ENCODE measurements at regions not wholly inside any gene's neighbourhood (a gene's known extent, or its start where the extent isn't known, plus 50 kb on each side); places are given as distances from the start of the nearest gene placed in this dataset.
"Not testable (repeated sequence)": the region's sequence is repeated elsewhere in the genome, so short reads cannot be mapped to it uniquely, and the experiment has no call there.

DNA sequence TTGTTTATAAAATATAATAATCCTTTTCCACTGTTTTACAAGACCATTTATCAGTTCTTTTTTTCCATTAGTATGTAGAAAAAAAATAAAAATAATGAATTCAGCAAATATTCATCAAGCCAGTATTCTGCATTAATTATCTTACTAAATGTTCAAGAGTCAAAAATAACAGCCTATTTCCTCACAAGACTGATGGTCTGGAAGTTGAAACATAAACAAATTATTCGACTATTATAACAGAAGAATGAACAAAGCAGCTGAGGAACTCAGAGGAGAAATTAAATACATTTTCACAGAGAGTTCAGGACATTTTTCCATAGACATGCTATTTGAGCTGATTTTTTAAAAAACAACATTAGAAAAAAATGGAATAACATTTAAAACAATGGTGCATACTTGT, 2594.8 kb downstream of the ARAP2 start:
- no peak for DNase-seq (ENCODE audit: low spot score)

DNA sequence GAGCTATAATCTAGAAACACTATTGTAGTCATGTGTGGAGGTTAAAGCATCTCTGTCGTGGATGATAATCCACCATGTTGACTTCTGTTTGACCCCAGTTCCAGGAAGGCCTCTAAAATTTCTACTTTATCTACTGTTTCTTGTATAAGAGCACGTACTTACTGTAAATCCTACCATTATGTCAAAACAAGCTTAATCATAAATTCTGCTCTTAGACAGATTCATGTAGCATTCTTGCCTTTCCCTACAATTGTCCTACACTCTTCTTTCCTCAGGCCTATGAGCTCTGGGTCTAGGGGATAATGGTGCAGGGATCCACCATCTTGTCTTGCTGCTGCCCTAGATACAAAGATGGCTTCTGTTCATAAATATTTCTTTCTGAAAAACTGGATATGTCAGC, 2594.3 kb downstream of the ARAP2 start:
- no peak for DNase-seq (ENCODE audit: low spot score)

DNA sequence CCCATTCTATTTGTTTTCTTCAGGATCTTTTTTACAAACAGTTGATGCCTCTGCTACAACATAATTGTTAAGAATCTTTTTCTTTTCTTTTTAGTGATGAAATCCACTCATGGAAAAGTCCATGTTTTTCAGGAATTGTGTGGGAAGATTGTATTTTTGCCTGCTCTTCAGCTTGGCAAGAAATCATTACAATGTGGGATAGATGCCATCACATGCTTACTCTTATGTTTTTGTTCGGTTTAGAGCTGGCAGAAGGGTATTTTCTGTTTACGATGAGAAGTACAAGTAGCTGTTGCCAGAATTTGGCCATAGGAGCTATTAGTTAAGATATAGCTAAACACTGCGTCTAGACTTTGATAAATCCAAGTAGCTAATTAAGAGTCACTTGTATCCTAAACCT, 2585.3 kb downstream of the ARAP2 start:
- no peak for DNase-seq (ENCODE audit: low spot score)

DNA sequence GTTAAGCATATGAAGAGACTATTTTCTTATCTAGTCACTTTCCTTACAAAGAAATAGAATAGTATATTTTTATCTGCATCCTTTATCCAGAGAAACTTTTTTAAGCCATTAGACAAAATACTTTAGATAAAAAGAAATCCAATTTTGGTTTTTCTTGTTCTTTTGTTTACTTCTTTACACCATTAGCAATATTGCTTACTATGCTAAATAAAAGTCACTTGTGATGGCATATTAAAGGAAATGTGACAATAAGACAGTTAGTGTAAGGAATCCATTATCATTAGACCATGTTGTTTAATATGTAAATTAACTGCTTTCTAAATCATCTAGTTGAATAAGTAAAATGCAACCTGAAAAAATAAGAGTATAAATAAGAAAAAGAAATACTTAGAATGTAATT, 2582.7 kb downstream of the ARAP2 start:
- no peak for DNase-seq (ENCODE audit: low spot score)

DNA sequence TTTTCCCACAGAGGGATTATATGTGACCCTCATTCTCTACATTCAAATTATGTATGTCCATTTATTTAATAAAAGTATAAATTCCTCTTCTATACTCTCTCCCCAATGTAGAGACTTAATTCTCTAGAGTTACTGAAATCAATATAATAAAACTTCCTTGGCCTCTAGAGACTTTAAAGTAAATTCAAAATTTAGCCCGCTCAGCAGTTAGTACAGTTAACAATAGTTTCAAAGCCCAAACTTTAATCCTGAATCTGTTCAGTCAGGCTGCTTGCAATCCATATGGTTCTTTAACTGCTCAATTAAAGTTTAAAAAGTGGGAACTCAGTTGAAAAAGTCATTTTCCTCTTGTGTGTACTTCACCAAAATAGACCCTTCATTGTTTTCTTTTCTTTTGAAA, 2558.4 kb downstream of the ARAP2 start:
- DNase-seq (ENCODE audit: low spot score) = no peak

- no peak for DNase-seq (ENCODE audit: low spot score)
Measured at GRCh38 chr4:33696041-33696440, 2548.3 kb downstream of the ARAP2 start.

- DNase-seq (ENCODE audit: low spot score) = no peak
Measured at GRCh38 chr4:33696586-33696985, 2547.7 kb downstream of the ARAP2 start.

DNA sequence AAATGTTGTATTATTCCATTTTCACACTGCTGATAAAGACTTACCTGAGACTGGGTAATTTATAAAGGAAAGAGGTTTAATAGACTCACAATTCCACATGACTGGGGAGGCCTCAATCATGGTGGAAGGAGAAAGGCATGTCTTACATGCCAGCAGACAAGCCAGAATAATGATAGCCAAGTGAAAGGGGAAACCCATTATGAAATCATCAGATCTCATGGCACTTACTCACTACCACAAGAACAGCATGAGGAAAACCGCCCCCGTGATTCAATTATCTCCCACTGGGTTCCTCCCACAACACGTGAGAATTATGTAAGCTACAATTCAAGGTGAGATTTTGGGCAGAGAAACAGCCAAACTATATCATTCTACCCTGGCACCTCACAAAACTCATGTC, 2535.1 kb downstream of the ARAP2 start:
- DNase-seq (ENCODE audit: low spot score) = no peak

DNA sequence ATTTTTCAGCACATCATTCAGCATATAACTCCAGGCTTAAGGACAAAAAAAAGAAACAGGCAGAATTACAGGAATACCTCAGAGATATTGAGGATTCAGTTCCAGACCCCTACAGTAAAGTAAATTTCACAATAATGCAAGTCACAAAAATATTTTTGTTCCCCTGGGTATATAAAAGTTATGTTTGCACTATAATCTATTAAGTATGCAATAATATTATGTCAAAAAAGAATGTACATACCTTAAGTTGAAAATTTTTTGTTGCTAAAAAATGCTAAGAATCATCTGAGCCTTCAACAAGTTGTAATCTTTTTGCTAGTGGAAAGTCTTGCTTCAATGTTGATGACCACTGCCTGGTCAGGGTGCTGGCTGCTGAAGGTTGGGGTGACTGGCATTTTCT, 2532.5 kb downstream of the ARAP2 start:
- no peak for DNase-seq (ENCODE audit: low spot score)

DNA sequence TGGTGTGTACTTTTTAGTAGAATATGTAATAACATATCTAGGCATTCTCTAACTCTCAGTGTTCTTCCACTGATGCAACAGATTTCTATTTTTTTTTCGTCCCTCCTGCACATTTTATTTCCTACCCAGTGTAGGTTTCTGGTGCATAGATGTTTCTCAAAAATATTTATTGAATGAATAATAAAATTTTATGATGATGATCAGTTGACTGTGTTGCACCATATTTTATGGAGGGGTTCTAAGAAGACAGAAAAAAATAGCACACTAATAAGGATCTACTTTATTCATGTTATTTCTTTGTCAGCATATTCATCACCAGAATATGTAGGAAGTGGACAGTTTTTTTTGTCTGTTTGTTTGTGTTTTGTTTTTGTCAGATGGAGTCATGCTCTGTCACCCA, 2529.3 kb downstream of the ARAP2 start:
- DNase-seq (ENCODE audit: low spot score) = no peak

- DNase-seq (ENCODE audit: low spot score) = no peak
Measured at GRCh38 chr4:33715841-33716395, 2528.4 kb downstream of the ARAP2 start.

DNA sequence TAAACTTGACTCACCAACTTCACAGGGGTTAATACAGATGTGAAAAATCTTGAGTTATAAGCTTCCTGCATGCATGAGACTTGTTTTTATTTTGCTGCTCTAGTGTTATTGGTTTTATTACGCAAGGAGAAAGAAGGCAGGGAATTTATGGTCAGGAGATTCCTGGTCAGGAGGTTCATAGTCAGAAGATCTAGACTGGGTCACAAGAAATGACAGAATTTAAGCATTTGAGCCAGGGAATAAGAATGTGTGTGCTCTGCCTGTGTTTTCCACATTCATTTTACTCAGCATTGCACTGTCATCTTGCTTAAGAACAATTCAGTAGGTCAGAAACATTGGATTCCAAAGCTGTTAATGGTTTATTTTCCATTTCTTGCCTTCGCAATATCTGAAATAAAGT, 2522.1 kb downstream of the ARAP2 start:
- DNase-seq (ENCODE audit: low spot score) = no peak

GRCh38 chr4:33722800-33723516, 2521.4 kb downstream of the ARAP2 start:
- no peak for DNase-seq (ENCODE audit: low spot score)

DNA sequence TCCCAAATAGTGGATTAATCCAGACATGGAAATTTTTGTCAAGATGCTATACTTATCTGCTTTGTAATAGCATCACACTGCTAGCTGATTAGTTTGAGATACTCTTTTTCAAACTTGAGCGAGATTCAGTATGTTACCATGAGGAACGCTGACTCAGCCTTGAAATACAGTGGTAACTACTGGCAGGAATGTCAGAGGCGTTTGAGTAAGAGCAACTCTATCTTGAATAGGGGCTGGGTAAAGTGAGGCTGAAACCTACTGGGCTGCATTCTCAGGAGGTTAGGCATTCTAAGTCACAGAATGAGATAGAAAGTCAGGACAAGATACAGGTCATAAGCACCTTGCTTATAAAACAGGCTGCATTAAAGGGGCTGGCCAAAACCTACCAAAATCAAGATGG, 2519.6 kb downstream of the ARAP2 start:
- DNase-seq (ENCODE audit: low spot score) = no peak

GRCh38 chr4:33725861-33726260, 2518.5 kb downstream of the ARAP2 start:
- DNase-seq (ENCODE audit: low spot score) = no peak

- DNase-seq (ENCODE audit: low spot score) = no peak
Measured at GRCh38 chr4:33737726-33738125, 2506.6 kb downstream of the ARAP2 start.

- no peak for DNase-seq (ENCODE audit: low spot score)
Measured at GRCh38 chr4:33739884-33740632, 2504.3 kb downstream of the ARAP2 start.

- DNase-seq (ENCODE audit: low spot score) = not testable (repeated sequence)
Measured at GRCh38 chr4:33740871-33741270, 2503.4 kb downstream of the ARAP2 start.

- no peak for DNase-seq (ENCODE audit: low spot score)
Measured at GRCh38 chr4:33746979-33747378, 2497.3 kb downstream of the ARAP2 start.

GRCh38 chr4:33751050-33751449, 2493.3 kb downstream of the ARAP2 start:
- DNase-seq (ENCODE audit: low spot score) = no peak

DNA sequence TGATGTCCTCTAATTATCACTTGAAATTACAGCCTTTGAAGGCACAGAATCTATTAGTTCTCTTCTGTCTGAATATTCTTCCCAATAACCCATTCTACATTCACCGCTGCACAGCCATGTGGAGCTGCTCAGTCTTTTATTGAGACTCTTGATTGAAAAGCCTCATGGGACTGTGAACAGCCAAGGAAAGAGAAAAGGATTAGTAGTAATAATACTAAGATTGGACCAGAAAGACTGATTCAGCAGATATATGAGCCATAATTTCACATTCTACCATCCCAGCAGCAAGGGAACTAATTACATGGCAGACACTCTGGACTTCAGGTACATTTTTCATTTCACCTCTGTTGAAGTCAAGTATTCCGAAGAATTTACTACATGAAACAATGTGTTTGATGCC, 2471.7 kb downstream of the ARAP2 start:
- DNase-seq (ENCODE audit: low spot score) = no peak

DNA sequence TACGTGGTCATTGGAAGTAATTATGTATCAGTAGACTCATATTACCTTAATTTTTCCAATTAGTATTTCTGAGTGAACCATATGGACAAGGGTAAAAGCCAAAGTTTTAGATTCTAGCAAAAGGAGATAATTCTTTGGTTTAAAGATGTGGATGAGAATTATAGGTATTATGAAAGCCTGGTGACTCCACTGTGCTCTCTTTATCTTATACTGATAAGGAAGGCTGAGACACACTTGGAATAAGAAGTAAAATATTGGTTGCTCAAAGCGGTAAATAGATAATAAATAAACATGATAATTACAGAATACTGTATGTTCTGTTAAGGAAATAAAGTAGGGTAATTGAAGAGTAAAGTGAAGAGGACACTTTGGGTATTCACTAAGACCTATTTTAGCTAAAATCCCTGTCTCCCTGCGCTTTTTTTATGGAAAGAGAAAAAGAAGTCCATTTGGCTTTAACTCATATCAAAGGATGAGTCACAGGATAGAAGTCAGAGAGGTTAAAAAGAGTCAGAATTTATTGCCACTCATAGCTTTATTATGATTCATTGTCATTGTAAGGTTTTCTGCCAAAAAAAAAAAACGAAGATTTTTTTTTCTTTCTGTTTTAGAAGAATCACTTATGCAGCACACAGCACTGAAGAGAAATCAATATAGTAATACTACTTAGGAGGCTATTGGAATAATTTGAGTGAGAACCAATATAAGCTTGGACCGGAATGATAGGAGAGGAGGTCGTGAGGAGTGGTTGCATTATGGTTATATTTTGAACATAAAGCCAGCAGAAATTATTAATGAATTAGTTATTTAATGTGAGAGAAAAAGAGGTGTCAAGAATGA, 2463.1 kb downstream of the ARAP2 start:
- no peak for DNase-seq (ENCODE audit: low spot score)

- no peak for DNase-seq (ENCODE audit: low spot score)
Measured at GRCh38 chr4:33785843-33786242, 2458.5 kb downstream of the ARAP2 start.

Measured in iPS-NIHi11 (cell line).